Keratinocyte (primary cell): ENCODE measurements at regions not wholly inside any gene's neighbourhood (a gene's known extent, or its start where the extent isn't known, plus 50 kb on each side); places are given as distances from the start of the nearest gene placed in this dataset.

Source experiments
- DNase-seq: peaks from one replicate; pipeline ENCODE4 v3.0.0-alpha.2; 2011; ENCODE audit warnings: low read depth, missing footprints, low spot score
- FAIRE-seq: peaks from 2 replicates; lab custom pipeline; 2011; peaks lifted over from hg19 to GRCh38; lab: Jason Lieb, UNC
- H2AFZ ChIP-seq: 2 replicates; pipeline ENCODE4 v1.6.0; 2012; ENCODE audit warnings: low read length, control low read depth, inconsistent platforms; ENCODE audit not compliant: control insufficient read depth
- H3K27ac ChIP-seq: 2 replicates; pipeline ENCODE4 v1.5.1; 2011; ENCODE audit warnings: low read length; ENCODE audit not compliant: control insufficient read depth, insufficient read depth
- H3K27me3 ChIP-seq: 3 replicates; pipeline ENCODE4 v1.6.0; 2011; ENCODE audit warnings: low read length; ENCODE audit not compliant: control insufficient read depth, insufficient read depth; ENCODE audit errors: extremely low read depth
- H3K36me3 ChIP-seq, 2 experiments: 2 replicates in 1 of 2; 3 replicates in 1 of 2; pipeline ENCODE4 v1.5.1; 2011; ENCODE audit warnings: low read length in 2 of 2, mild to moderate bottlenecking in 1 of 2; ENCODE audit not compliant: control insufficient read depth in 2 of 2, insufficient read depth in 2 of 2; ENCODE audit errors: extremely low read depth in 1 of 2
- H3K4me1 ChIP-seq: 3 replicates; pipeline ENCODE4 v1.5.1; 2011; ENCODE audit warnings: low read length; ENCODE audit not compliant: control insufficient read depth, insufficient read depth; ENCODE audit errors: extremely low read depth
- H3K4me2 ChIP-seq: 3 replicates; pipeline ENCODE4 v1.6.0; 2011; ENCODE audit warnings: low read depth, low read length; ENCODE audit not compliant: control insufficient read depth, insufficient read depth; ENCODE audit errors: extremely low read depth
- H3K4me3 ChIP-seq, 3 experiments: fragments of 200-600 bp in 1 of 3; sonication (generic) in 1 of 3; 2 replicates in 2 of 3; 3 replicates in 1 of 3; pipeline ENCODE4 v1.5.1; 2011 to 2016; ENCODE audit warnings: low read length in 3 of 3, mild to moderate bottlenecking in 3 of 3, control low read depth in 2 of 3, inconsistent platforms in 1 of 3, low read depth in 1 of 3, mixed read lengths in 1 of 3, mixed run types in 1 of 3, moderate library complexity in 1 of 3; ENCODE audit not compliant: control insufficient read depth in 2 of 3, insufficient read depth in 2 of 3; ENCODE audit errors: extremely low read depth in 1 of 3
- H3K79me2 ChIP-seq: 2 replicates; pipeline ENCODE4 v1.6.0; 2012; ENCODE audit warnings: low read length; ENCODE audit not compliant: control insufficient read depth, insufficient read depth
- H3K9ac ChIP-seq: 3 replicates; pipeline ENCODE4 v1.6.0; 2011; ENCODE audit warnings: low read length; ENCODE audit not compliant: control insufficient read depth, insufficient read depth; ENCODE audit errors: extremely low read depth
- H3K9me1 ChIP-seq: 3 replicates; pipeline ENCODE4 v1.6.0; 2011; ENCODE audit warnings: low read length; ENCODE audit not compliant: control insufficient read depth, insufficient read depth; ENCODE audit errors: extremely low read depth
- H3K9me3 ChIP-seq: 2 replicates; pipeline ENCODE4 v1.5.1; 2012; ENCODE audit warnings: low read depth, low read length; ENCODE audit not compliant: control insufficient read depth
- H4K20me1 ChIP-seq: 3 replicates; pipeline ENCODE4 v1.6.0; 2011; ENCODE audit warnings: low read length; ENCODE audit not compliant: control insufficient read depth, insufficient read depth; ENCODE audit errors: extremely low read depth
- EZH2 ChIP-seq: IDR thresholded peaks from one replicate; pipeline ENCODE4 v1.6.1; 2012; ENCODE audit warnings: inconsistent platforms, mild to moderate bottlenecking, low read length, moderate library complexity
- dilution Hi-C: fragments of 300-500 bp; cut with MboI; formaldehyde crosslinking; loops from one replicate; pipeline ENCODE4 v1.7.0; 2020; ENCODE audit warnings: low sequenced_read_pairs; ENCODE audit not compliant: extremely low pct_ligation_motif_present
- TF ChIP-seq, protein P1 (sequence below), 3 experiments: IDR thresholded peaks in 1 of 3; conservative IDR thresholded peaks in 1 of 3; optimal IDR thresholded peaks in 1 of 3; 2 replicates in 2 of 3; 3 replicates in 1 of 3; pipeline versions ENCODE3 to v1.5.1; 2011; ENCODE audit warnings: low read length in 3 of 3, mild to moderate bottlenecking in 3 of 3, moderate library complexity in 2 of 3, control low read depth in 1 of 3, inconsistent platforms in 1 of 3; ENCODE audit not compliant: insufficient read depth in 2 of 3; ENCODE audit errors: extremely low read depth in 1 of 3

DNA sequence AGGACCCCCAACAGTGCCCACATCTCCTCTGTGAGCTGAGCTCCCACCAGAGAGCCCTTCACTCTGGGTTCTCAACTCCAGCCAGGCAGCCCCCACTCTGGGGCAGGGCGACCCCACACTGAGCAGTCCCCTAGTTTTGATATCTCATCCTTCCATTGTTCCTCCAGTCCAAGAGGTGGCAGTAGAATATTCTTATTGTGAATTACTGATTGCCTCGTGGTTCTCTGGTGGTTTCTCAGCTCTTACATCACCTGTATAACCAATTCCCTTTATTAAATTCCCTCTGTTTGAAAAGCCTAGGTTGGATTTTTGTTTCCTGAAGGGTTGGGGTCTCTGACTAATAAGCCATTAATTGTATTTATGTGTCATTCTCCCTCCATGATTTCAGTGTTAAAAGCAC, 407.5 kb downstream of the SETD4 start:
- H3K79me2 ChIP-seq: no peaks in the 10 kb centered on the region
- H3K9me3 ChIP-seq: no peaks in the 10 kb centered on the region
- no peaks in the 10 kb centered on the region for H3K27me3 ChIP-seq
- no peak for DNase-seq
- H2AFZ ChIP-seq: no peak overlapping the region
- no peak overlapping the region for H3K27ac ChIP-seq
- dilution Hi-C loops: no loop called here
- no peak overlapping the region for H3K4me3 ChIP-seq
- no peak overlapping the region for H3K4me2 ChIP-seq
- no peaks in the 10 kb centered on the region for H3K36me3 ChIP-seq
- H4K20me1 ChIP-seq: no peaks in the 10 kb centered on the region
- no peaks in the 10 kb centered on the region for H3K9me1 ChIP-seq
- H3K9ac ChIP-seq: no peak overlapping the region
- FAIRE-seq: no peak
- H3K4me1 ChIP-seq: no peaks in the 10 kb centered on the region
- no peak for TF ChIP-seq EZH2
- TF ChIP-seq, protein P1, sequence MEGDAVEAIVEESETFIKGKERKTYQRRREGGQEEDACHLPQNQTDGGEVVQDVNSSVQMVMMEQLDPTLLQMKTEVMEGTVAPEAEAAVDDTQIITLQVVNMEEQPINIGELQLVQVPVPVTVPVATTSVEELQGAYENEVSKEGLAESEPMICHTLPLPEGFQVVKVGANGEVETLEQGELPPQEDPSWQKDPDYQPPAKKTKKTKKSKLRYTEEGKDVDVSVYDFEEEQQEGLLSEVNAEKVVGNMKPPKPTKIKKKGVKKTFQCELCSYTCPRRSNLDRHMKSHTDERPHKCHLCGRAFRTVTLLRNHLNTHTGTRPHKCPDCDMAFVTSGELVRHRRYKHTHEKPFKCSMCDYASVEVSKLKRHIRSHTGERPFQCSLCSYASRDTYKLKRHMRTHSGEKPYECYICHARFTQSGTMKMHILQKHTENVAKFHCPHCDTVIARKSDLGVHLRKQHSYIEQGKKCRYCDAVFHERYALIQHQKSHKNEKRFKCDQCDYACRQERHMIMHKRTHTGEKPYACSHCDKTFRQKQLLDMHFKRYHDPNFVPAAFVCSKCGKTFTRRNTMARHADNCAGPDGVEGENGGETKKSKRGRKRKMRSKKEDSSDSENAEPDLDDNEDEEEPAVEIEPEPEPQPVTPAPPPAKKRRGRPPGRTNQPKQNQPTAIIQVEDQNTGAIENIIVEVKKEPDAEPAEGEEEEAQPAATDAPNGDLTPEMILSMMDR (optimal IDR thresholded peaks at IDR 0.05 in 1 of 3, IDR thresholded peaks at IDR 0.05 in 1 of 3, conservative IDR thresholded peaks at IDR 0.05 in 1 of 3; ENCODE audit: extremely low read depth in 1 of 3, insufficient read depth in 2 of 3, low read length in 3 of 3): no peak

DNA sequence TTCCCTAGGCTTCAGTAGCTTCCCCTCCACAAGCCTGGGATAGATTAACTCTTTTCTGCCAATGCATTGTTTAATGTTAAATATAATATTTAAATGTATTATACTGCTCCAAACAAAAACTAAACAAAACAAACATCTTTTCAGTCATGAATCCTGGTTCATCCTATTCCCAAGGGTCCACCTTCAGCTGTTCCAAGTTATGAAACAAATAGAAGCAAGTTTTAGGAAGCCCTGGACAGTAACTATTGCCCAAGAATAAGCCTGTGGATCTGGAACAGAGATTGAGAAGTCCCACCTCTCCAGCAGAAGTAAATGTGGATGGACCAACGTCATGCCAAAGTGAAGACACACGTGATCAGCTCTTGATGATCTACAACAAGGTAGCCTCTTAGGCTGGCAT, 408.1 kb downstream of the SETD4 start:
- DNase-seq: no peak
- Histone ChIP-seq H3K4me3 (no peak overlapping the region), H2AFZ (no peak overlapping the region), H3K9me1 (no peaks in the 10 kb centered on the region), H3K9me3 (no peaks in the 10 kb centered on the region), H3K27me3 (no peaks in the 10 kb centered on the region), H3K27ac (no peak overlapping the region), H3K79me2 (no peaks in the 10 kb centered on the region), H3K36me3 (no peaks in the 10 kb centered on the region), H3K4me1 (no peaks in the 10 kb centered on the region), H4K20me1 (no peaks in the 10 kb centered on the region), H3K4me2 (no peak overlapping the region), H3K9ac (no peak overlapping the region)
- dilution Hi-C loops: no loop called here
- no peak for TF ChIP-seq EZH2
- TF ChIP-seq, protein P1 (optimal IDR thresholded peaks at IDR 0.05 in 1 of 3, IDR thresholded peaks at IDR 0.05 in 1 of 3, conservative IDR thresholded peaks at IDR 0.05 in 1 of 3; ENCODE audit: extremely low read depth in 1 of 3, insufficient read depth in 2 of 3, low read length in 3 of 3): no peak
- FAIRE-seq: no peak
